ENCODE measurements at regions not wholly inside any gene's neighbourhood (a gene's known extent, or its start where the extent isn't known, plus 50 kb on each side); places are given as distances from the start of the nearest gene placed in this dataset.

DNA sequence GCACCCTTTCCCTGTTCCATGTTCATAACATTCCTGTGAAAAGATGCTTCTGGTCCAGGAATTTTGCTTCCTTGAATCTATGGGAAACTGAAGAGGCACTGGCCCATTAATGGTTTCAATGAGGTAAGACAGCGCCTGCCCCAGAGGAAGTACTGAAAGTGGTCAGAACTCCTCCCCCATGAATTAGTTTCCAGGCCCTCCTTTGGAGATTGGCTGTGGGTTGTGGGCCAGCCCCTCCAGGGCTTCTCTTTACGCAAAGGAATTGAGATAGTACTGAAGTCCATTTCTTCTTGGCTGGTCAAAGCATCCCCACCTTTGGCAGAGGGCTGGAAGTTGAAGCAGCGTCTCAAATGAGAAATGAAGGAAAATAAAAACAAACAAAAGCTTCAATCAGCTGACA, 175.5 kb downstream of the POLR2M start:
- Mint-ChIP-seq H3K4me3 (no peak overlapping the region), H3K27me3 (ENCODE audit: low read depth, poor library complexity) (no peaks in the 10 kb centered on the region), H3K9me3 (peaks cover 19% of the 10 kb centered on the region), H3K4me1 (no peaks in the 10 kb centered on the region), H3K36me3 (ENCODE audit: low read depth) (peaks cover 5% of the 10 kb centered on the region), H3K27ac (no peak overlapping the region)
- DNase-seq, result no peak
- TF ChIP-seq, protein P1, sequence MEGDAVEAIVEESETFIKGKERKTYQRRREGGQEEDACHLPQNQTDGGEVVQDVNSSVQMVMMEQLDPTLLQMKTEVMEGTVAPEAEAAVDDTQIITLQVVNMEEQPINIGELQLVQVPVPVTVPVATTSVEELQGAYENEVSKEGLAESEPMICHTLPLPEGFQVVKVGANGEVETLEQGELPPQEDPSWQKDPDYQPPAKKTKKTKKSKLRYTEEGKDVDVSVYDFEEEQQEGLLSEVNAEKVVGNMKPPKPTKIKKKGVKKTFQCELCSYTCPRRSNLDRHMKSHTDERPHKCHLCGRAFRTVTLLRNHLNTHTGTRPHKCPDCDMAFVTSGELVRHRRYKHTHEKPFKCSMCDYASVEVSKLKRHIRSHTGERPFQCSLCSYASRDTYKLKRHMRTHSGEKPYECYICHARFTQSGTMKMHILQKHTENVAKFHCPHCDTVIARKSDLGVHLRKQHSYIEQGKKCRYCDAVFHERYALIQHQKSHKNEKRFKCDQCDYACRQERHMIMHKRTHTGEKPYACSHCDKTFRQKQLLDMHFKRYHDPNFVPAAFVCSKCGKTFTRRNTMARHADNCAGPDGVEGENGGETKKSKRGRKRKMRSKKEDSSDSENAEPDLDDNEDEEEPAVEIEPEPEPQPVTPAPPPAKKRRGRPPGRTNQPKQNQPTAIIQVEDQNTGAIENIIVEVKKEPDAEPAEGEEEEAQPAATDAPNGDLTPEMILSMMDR (IDR thresholded peaks at IDR 0.05), result no peak

DNA sequence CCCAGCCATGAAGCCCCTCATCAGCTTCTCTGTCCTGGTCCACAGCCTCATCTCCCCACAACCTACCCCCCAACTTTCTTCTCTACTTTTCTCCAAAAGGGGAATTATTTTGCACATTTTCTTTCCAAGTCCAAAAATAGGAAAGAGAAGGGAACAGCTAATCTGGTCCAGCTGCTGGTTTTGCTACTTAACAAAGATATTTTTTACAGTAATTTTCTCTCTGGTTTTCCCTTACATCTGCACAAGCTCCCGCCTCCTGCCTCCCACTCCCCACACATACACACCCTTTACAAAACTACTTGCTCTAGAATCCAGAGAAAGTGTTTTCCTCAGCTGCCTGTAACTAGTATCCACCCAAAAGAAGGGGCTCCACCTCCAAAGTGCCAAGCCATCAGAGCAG, 177.2 kb downstream of the POLR2M start:
- TF ChIP-seq, protein P1 (IDR thresholded peaks at IDR 0.05), result no peak
- Mint-ChIP-seq H3K9me3 (peaks cover 1% of the 10 kb centered on the region), H3K4me3 (no peak overlapping the region), H3K27ac (no peak overlapping the region), H3K27me3 (ENCODE audit: low read depth, poor library complexity) (no peaks in the 10 kb centered on the region), H3K36me3 (ENCODE audit: low read depth) (peaks cover under 1% of the 10 kb centered on the region), H3K4me1 (peaks cover 7% of the 10 kb centered on the region)
- DNase-seq, result no peak

DNA sequence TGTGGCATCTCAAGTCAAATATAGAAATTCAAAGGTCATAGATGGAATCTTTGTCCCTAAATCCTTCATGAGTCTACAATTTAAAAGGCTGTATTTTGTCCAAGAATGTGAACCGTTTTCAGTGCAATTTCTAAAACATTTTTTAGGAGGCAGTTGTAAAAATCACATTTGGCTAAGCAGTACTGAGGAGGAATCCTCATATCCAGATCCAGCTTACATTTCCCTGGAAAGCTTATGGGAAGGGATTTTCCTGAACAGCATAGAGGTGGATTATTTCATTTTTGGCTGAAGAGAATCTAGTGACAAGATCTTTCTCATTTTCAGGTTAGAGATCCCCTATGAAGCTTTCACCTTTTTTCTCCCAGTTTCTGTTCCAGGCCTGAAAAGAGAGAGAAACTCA, 178.4 kb downstream of the POLR2M start:
- Mint-ChIP-seq H3K27me3 (ENCODE audit: low read depth, poor library complexity) (no peaks in the 10 kb centered on the region), H3K9me3 (no peaks in the 10 kb centered on the region), H3K4me3 (no peak overlapping the region), H3K36me3 (ENCODE audit: low read depth) (no peaks in the 10 kb centered on the region), H3K4me1 (peaks cover 7% of the 10 kb centered on the region), H3K27ac (no peak overlapping the region)
- no peak for DNase-seq
- TF ChIP-seq, protein P1 (IDR thresholded peaks at IDR 0.05), result no peak

DNA sequence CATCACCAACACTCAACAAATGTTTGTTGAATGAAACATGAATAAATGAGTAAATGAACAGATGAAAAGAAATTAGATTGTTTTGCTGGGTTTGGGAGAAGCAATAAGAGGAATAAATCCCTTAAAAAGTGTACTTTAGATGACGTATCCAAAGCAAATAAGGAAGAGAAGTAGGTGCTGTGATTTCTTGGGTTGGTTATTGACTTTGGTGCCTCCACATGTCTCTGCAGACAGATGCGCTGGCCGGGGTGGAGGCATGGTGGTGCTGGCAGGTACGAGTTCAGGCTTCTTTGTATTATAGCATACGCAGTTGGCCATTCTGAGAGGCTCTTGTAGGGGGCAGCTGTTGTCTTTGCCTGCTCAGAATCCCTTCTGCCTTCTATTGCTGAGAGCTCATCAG, 178.9 kb downstream of the POLR2M start:
- Mint-ChIP-seq H3K36me3 (ENCODE audit: low read depth) (no peaks in the 10 kb centered on the region), H3K4me3 (no peak overlapping the region), H3K4me1 (peaks cover 7% of the 10 kb centered on the region), H3K27me3 (ENCODE audit: low read depth, poor library complexity) (no peaks in the 10 kb centered on the region), H3K27ac (no peak overlapping the region), H3K9me3 (no peaks in the 10 kb centered on the region)
- no peak for DNase-seq
- TF ChIP-seq, protein P1 (IDR thresholded peaks at IDR 0.05), result no peak

DNA sequence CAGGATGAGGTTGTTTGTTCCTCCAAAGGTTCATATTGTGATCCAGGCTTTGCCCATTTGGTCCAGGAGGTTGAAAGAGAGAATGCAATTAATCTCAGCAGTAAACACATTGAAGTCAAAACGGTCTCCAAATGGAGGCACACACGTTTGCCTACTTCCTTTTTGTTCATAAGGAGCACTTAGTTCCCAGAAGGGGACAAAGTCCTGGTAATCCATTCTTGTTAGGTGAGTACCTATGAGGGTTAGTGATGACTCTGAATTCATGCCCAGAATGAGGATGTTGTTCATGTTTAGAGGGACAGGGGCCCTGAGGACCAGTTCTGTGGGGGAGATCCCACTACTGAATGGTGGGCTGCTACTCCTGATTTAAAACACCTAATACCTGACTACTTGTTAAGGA, 177.7 kb downstream of the ALDH1A2 start:
- H3K36me3 Mint-ChIP-seq (ENCODE audit: low read depth), result no peaks in the 10 kb centered on the region
- TF ChIP-seq, protein P1 (IDR thresholded peaks at IDR 0.05), result no peak
- no peak for DNase-seq
- no peaks in the 10 kb centered on the region for H3K27me3 Mint-ChIP-seq (ENCODE audit: low read depth, poor library complexity)
- H3K9me3 Mint-ChIP-seq, result peaks cover 5% of the 10 kb centered on the region
- peaks cover 13% of the 10 kb centered on the region for H3K4me1 Mint-ChIP-seq
- no peak overlapping the region for H3K4me3 Mint-ChIP-seq
- no peak overlapping the region for H3K27ac Mint-ChIP-seq

DNA sequence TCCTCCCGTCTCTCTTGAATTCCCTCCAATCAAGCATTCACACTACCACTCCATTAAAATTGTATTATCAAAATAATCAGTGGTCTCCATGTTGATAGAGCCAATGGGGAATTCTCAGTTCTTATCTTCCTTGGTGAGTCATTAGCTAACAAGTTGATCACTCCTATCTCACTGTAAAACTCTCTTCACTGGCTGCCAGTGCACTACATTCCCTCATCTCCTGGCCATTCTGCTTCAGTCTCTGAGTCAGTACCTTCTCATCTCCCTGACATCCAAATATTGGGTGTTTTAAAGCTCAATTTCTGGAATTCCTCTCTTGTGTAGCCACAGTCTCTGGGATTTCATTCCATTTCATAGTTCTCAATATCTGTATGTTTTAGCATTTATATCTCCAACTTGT, 175.2 kb downstream of the ALDH1A2 start:
- H3K27me3 Mint-ChIP-seq (ENCODE audit: low read depth, poor library complexity), result no peaks in the 10 kb centered on the region
- TF ChIP-seq, protein P1 (IDR thresholded peaks at IDR 0.05), result no peak
- H3K4me1 Mint-ChIP-seq, result peaks cover 13% of the 10 kb centered on the region
- no peaks in the 10 kb centered on the region for H3K36me3 Mint-ChIP-seq (ENCODE audit: low read depth)
- peaks cover 6% of the 10 kb centered on the region for H3K9me3 Mint-ChIP-seq
- no peak overlapping the region for H3K4me3 Mint-ChIP-seq
- DNase-seq, result no peak
- H3K27ac Mint-ChIP-seq, result no peak overlapping the region
